K562 (cell line): ENCODE measurements at regions not wholly inside any gene's neighbourhood (a gene's known extent, or its start where the extent isn't known, plus 50 kb on each side); places are given as distances from the start of the nearest gene placed in this dataset.
"Not testable (repeated sequence)": the region's sequence is repeated elsewhere in the genome, so short reads cannot be mapped to it uniquely, and the experiment has no call there.

Experiments used
- ATF3 ChIP-seq, 2 experiments: fragments of 450-650 bp in 1 of 2; sonication (generic) in 1 of 2; formaldehyde crosslinking in 1 of 2; IDR thresholded peaks in 1 of 2; conservative IDR thresholded peaks in 1 of 2; 2 replicates each; pipeline versions ENCODE4 v1.6.1 to v1.8.1; 2016 to 2023; ENCODE audit warnings: mild to moderate bottlenecking in 2 of 2, moderate library complexity in 2 of 2, inconsistent platforms in 1 of 2, missing genetic modification reagents in 1 of 2
- EP300 ChIP-seq: IDR thresholded peaks from 2 replicates; pipeline ENCODE4 v1.6.1; 2012; ENCODE audit warnings: low read length, improper control_type of control experiment
- HDAC8 ChIP-seq: fragments of 450-650 bp; IDR thresholded peaks from 2 replicates; pipeline ENCODE4 v1.6.1; 2016; ENCODE audit warnings: mild to moderate bottlenecking, missing genetic modification characterization, moderate library complexity, missing compliant biosample characterization
- L3MBTL2 ChIP-seq: fragments of 450-650 bp; IDR thresholded peaks from 2 replicates; pipeline ENCODE4 v1.6.1; 2016; ENCODE audit warnings: mild to moderate bottlenecking, moderate library complexity
- MECOM ChIP-seq: fragments of 250-450 bp; sonication (Bioruptor Pico); IDR thresholded peaks from 2 replicates; pipeline ENCODE4 v1.8.0; 2022; ENCODE audit warnings: inconsistent platforms
- MTA3 ChIP-seq: fragments of 450-650 bp; formaldehyde crosslinking; IDR thresholded peaks from 2 replicates; pipeline ENCODE4 v1.6.1; 2017; ENCODE audit warnings: mild to moderate bottlenecking, borderline replicate concordance
- POLR2H ChIP-seq: IDR thresholded peaks from 2 replicates; pipeline ENCODE4 v1.6.1; 2016; ENCODE audit warnings: missing genetic modification characterization, low read depth, mild to moderate bottlenecking, control low read depth, missing compliant biosample characterization, moderate library complexity
- YY1 ChIP-seq, 3 experiments: IDR thresholded peaks; 2 replicates each; pipeline ENCODE4 v1.6.1; 2011; ENCODE audit warnings: low read length in 2 of 3, mild to moderate bottlenecking in 2 of 3, moderate library complexity in 2 of 3, borderline replicate concordance in 1 of 3, control low read depth in 1 of 3, low read depth in 1 of 3; ENCODE audit not compliant: insufficient read depth in 3 of 3, insufficient replicate concordance in 2 of 3, control insufficient read depth in 1 of 3, insufficient read length in 1 of 3; ENCODE audit errors: extremely low read depth in 1 of 3
- ZBTB11 ChIP-seq, 3 experiments: fragments of 200-800 bp in 1 of 3; fragments of 250-450 bp in 1 of 3; fragments of 450-650 bp in 1 of 3; sonication (Bioruptor Pico) in 1 of 3; sonication (Bioruptor generic) in 1 of 3; formaldehyde crosslinking in 1 of 3; IDR thresholded peaks; 2 replicates each; pipeline versions ENCODE4 v1.6.1 to v1.8.0; 2016 to 2022; ENCODE audit warnings: mild to moderate bottlenecking in 2 of 3, missing genetic modification characterization in 2 of 3, missing compliant biosample characterization in 1 of 3, moderate library complexity in 1 of 3
- ZHX1 ChIP-seq: fragments of 150-350 bp; conservative IDR thresholded peaks from 2 replicates; pipeline ENCODE4 v1.6.1; 2014; ENCODE audit warnings: low read length
- ZNF175 ChIP-seq: fragments of 200-800 bp; sonication (Bioruptor generic); IDR thresholded peaks from 2 replicates; pipeline ENCODE4 v1.6.1; 2016; ENCODE audit warnings: low read depth, mild to moderate bottlenecking, missing genetic modification characterization, missing compliant biosample characterization
- ZNF395 ChIP-seq: fragments of 200-800 bp; sonication (Bioruptor generic); IDR thresholded peaks from 2 replicates; pipeline ENCODE4 v1.6.1; 2017; ENCODE audit warnings: missing genetic modification characterization, missing compliant biosample characterization
- ZNF740 ChIP-seq, 3 experiments: fragments of 200-800 bp in 1 of 3; sonication (Bioruptor generic) in 1 of 3; sonication (generic) in 1 of 3; formaldehyde crosslinking in 1 of 3; IDR thresholded peaks; 2 replicates each; pipeline versions ENCODE4 v1.6.1 to v1.8.0; 2016 to 2022; ENCODE audit warnings: mild to moderate bottlenecking in 2 of 3, missing compliant biosample characterization in 2 of 3, missing genetic modification characterization in 2 of 3, missing genetic modification reagents in 1 of 3

GRCh38 chr1:121080197-121080903, 103.8 kb downstream of the FAM72B start (continued):
- TF ChIP-seq MTA3 (peak; percentile 32; the same call in 1 of the 2 replicates), ZNF740 (tag; IDR thresholded peaks at IDR 0.05) (peak in 1 of 2 experiments; percentile 83; a peak in 2 of 4 replicates), MECOM (CRISPR knock-in tag) (0 out of 2 replicates have a peak, but pooled peaks have one; percentile 74), ZNF175 (CRISPR knock-in tag) (peak; percentile 99), ZBTB11 (CRISPR knock-in tag; IDR thresholded peaks at IDR 0.05) (peak in 1 of 3 experiments; percentile 89; a peak in 2 of 6 replicates), YY1 (IDR thresholded peaks at IDR 0.05; ENCODE audit: borderline replicate concordance in 1 of 3, control insufficient read depth in 1 of 3, extremely low read depth in 1 of 3, insufficient read depth in 3 of 3, insufficient read length in 1 of 3, insufficient replicate concordance in 2 of 3, low read depth in 1 of 3, low read length in 2 of 3) (peak in 1 of 3 experiments; percentile 57), ZHX1 (peak; percentile 89; the same call in 1 of the 2 replicates), HDAC8 (peak; percentile 79; the same call in 1 of the 2 replicates), L3MBTL2 (peak; percentile 4; the same call in 1 of the 2 replicates), ZNF395 (CRISPR knock-in tag) (peak; percentile 99), EP300 (peak; percentile 64), ATF3 (IDR thresholded peaks at IDR 0.05) (peak; percentile 72; the same call in 1 of the 2 replicates), POLR2H (tag) (peak; percentile 66)
- TF ChIP-seq ZNF740 (CRISPR knock-in tag; IDR thresholded peaks at IDR 0.05); ATF3 (CRISPR knock-in tag; conservative IDR thresholded peaks at IDR 0.05): not testable (repeated sequence)
